Naive thymus-derived CD4-positive, alpha-beta T cell (primary cell): ENCODE measurements at regions not wholly inside any gene's neighbourhood (a gene's known extent, or its start where the extent isn't known, plus 50 kb on each side); places are given as distances from the start of the nearest gene placed in this dataset.

Source experiments
- ATAC-seq: fragments of 150-1000 bp; cut with Tn5 transposase; 2 replicates; pipeline ENCODE4 v1.10.0; 2021; ENCODE audit warnings: mild to moderate bottlenecking, moderate library complexity
- CTCF ChIA-PET: fragments of 350-600 bp; sonication (Branson Sonifier 250); formaldehyde crosslinking; loops from one replicate; lab custom pipeline; 2021; ENCODE audit warnings: antibody characterized with exemption; lab: Charles Lee
- POLR2A ChIA-PET: fragments of 350-600 bp; sonication (Branson Sonifier 250); formaldehyde crosslinking; loops from one replicate; lab custom pipeline; 2021; ENCODE audit warnings: antibody characterized with exemption, inconsistent platforms; lab: Charles Lee
- DNase-seq, 9 donors: peaks; one replicate each; pipeline versions ENCODE4 v3.0.0 to v3.0.0-alpha.2; 2020 to 2022; ENCODE audit warnings: mixed read lengths in 1 of 9
- H3K27ac ChIP-seq: one replicate; pipeline ENCODE4 v1.7.0; 2013; ENCODE audit warnings: mild to moderate bottlenecking, low read depth, low read length, moderate library complexity
- H3K27me3 ChIP-seq, 2 donors: one replicate each; pipeline ENCODE4 v1.7.0; 2013; ENCODE audit warnings: low read length in 2 of 2, mild to moderate bottlenecking in 2 of 2, moderate library complexity in 2 of 2; ENCODE audit not compliant: control insufficient read depth in 2 of 2, insufficient read depth in 2 of 2
- H3K36me3 ChIP-seq, 3 experiments: 1 replicate in 2 of 3; 2 replicates in 1 of 3; pipeline ENCODE4 v1.7.0; 2013; ENCODE audit warnings: low read length in 3 of 3, mild to moderate bottlenecking in 3 of 3, moderate library complexity in 1 of 3; ENCODE audit not compliant: insufficient read depth in 3 of 3, control insufficient read depth in 2 of 3
- H3K4me1 ChIP-seq, 2 donors: one replicate each; pipeline ENCODE4 v1.7.0; 2013; ENCODE audit warnings: low read length in 2 of 2, mild to moderate bottlenecking in 2 of 2, moderate library complexity in 1 of 2; ENCODE audit not compliant: control insufficient read depth in 2 of 2, insufficient read depth in 2 of 2
- H3K4me3 ChIP-seq: 2 replicates; pipeline ENCODE4 v1.7.0; 2013; ENCODE audit warnings: mild to moderate bottlenecking, low read length
- H3K9me3 ChIP-seq, 3 experiments: 1 replicate in 2 of 3; 2 replicates in 1 of 3; pipeline ENCODE4 v1.7.0; 2013; ENCODE audit warnings: low read length in 3 of 3; ENCODE audit not compliant: control insufficient read depth in 2 of 3
- H3K27ac Mint-ChIP-seq, 9 donors: one replicate each; pipeline ENCODE4 v1.8.0; 2020 to 2022; ENCODE audit warnings: mixed read lengths in 9 of 9, mild to moderate bottlenecking in 8 of 9, moderate library complexity in 5 of 9, inconsistent platforms in 2 of 9
- H3K27me3 Mint-ChIP-seq, 5 donors: one replicate each; pipeline ENCODE4 v1.8.0; 2021 to 2022; ENCODE audit warnings: mixed read lengths in 5 of 5, mild to moderate bottlenecking in 1 of 5
- H3K36me3 Mint-ChIP-seq, 5 donors: one replicate each; pipeline ENCODE4 v1.8.0; 2020 to 2022; ENCODE audit warnings: mixed read lengths in 5 of 5, mild to moderate bottlenecking in 3 of 5, inconsistent platforms in 1 of 5
- H3K4me1 Mint-ChIP-seq, 7 donors: one replicate each; pipeline ENCODE4 v1.8.0; 2020 to 2022; ENCODE audit warnings: mixed read lengths in 7 of 7, mild to moderate bottlenecking in 3 of 7, inconsistent platforms in 1 of 7
- H3K4me3 Mint-ChIP-seq, 10 donors: one replicate each; pipeline ENCODE4 v1.8.0; 2020 to 2022; ENCODE audit warnings: mild to moderate bottlenecking in 10 of 10, mixed read lengths in 10 of 10, moderate library complexity in 6 of 10, inconsistent platforms in 2 of 10
- H3K9me3 Mint-ChIP-seq, 11 donors: one replicate each; pipeline ENCODE4 v1.8.0; 2020 to 2022; ENCODE audit warnings: mixed read lengths in 11 of 11, mild to moderate bottlenecking in 4 of 11, inconsistent platforms in 1 of 11, moderate library complexity in 1 of 11
- intact Hi-C, 2 donors: fragments of 100-400 bp; cut with micrococcal nuclease; formaldehyde crosslinking; loops; one replicate each; pipeline ENCODE4 v1.15.1; 2023

- Mint-ChIP-seq H3K27ac (no peak overlapping the region), H3K27me3 (no peaks in the 10 kb centered on the region), H3K4me3 (no peak overlapping the region), H3K9me3 (peaks cover 0 to 19% (median 5%) of the 10 kb centered on the region in 11 donors), H3K4me1 (no peaks in the 10 kb centered on the region), H3K36me3 (no peaks in the 10 kb centered on the region)
- intact Hi-C loops = no loop called here
- ATAC-seq = no peak
- no peak for DNase-seq
- Histone ChIP-seq H3K27ac (no peak overlapping the region), H3K27me3 (no peaks in the 10 kb centered on the region), H3K4me1 (no peaks in the 10 kb centered on the region), H3K36me3 (no peaks in the 10 kb centered on the region), H3K4me3 (no peak overlapping the region), H3K9me3 (no peaks in the 10 kb centered on the region)
- ChIA-PET CTCF (no interaction called here), POLR2A (no interaction called here)
Observed at GRCh38 chr6:50442531-50443040, 270.7 kb upstream of the TFAP2D start.

- H3K27ac ChIP-seq = no peak overlapping the region
- H3K27ac Mint-ChIP-seq = no peak overlapping the region
- no peaks in the 10 kb centered on the region for H3K27me3 Mint-ChIP-seq
- no peaks in the 10 kb centered on the region for H3K27me3 ChIP-seq
- H3K9me3 ChIP-seq = no peaks in the 10 kb centered on the region
- ATAC-seq = no peak
- H3K4me1 Mint-ChIP-seq = no peaks in the 10 kb centered on the region
- H3K4me1 ChIP-seq = no peaks in the 10 kb centered on the region
- peaks cover 0 to 19% (median 5%) of the 10 kb centered on the region in 11 donors for H3K9me3 Mint-ChIP-seq
- CTCF ChIA-PET = no interaction called here
- no peak overlapping the region for H3K4me3 Mint-ChIP-seq
- H3K36me3 Mint-ChIP-seq = no peaks in the 10 kb centered on the region
- POLR2A ChIA-PET = no interaction called here
- DNase-seq = no peak
- intact Hi-C loops = no loop called here
- H3K36me3 ChIP-seq = no peaks in the 10 kb centered on the region
- no peak overlapping the region for H3K4me3 ChIP-seq
Observed at GRCh38 chr6:50443144-50443543, 270.2 kb upstream of the TFAP2D start.

- Mint-ChIP-seq H3K36me3 (no peaks in the 10 kb centered on the region), H3K4me1 (no peaks in the 10 kb centered on the region), H3K27ac (no peak overlapping the region), H3K27me3 (no peaks in the 10 kb centered on the region), H3K4me3 (no peak overlapping the region), H3K9me3 (peaks cover 0 to 23% (median 5%) of the 10 kb centered on the region in 11 donors)
- no peaks in the 10 kb centered on the region for H3K9me3 ChIP-seq
- CTCF ChIA-PET = no interaction called here
- ATAC-seq (no peak), DNase-seq (no peak)
- H3K27me3 ChIP-seq = no peaks in the 10 kb centered on the region
- POLR2A ChIA-PET = no interaction called here
- no peaks in the 10 kb centered on the region for H3K36me3 ChIP-seq
- intact Hi-C loops = no loop called here
- no peaks in the 10 kb centered on the region for H3K4me1 ChIP-seq
- no peak overlapping the region for H3K4me3 ChIP-seq
- H3K27ac ChIP-seq = no peak overlapping the region
Observed at GRCh38 chr6:50449128-50449527, 264.2 kb upstream of the TFAP2D start.

- H3K4me1 ChIP-seq = no peaks in the 10 kb centered on the region
- no peaks in the 10 kb centered on the region for H3K9me3 ChIP-seq
- Mint-ChIP-seq H3K27me3 (no peaks in the 10 kb centered on the region), H3K27ac (no peak overlapping the region), H3K9me3 (peaks cover 0 to 23% (median 3%) of the 10 kb centered on the region in 11 donors), H3K4me3 (no peak overlapping the region), H3K4me1 (no peaks in the 10 kb centered on the region), H3K36me3 (no peaks in the 10 kb centered on the region)
- H3K27me3 ChIP-seq = no peaks in the 10 kb centered on the region
- no peaks in the 10 kb centered on the region for H3K36me3 ChIP-seq
- intact Hi-C loops = no loop called here
- ChIA-PET POLR2A (no interaction called here), CTCF (no interaction called here)
- ATAC-seq (no peak), DNase-seq (no peak)
- H3K27ac ChIP-seq = no peak overlapping the region
- H3K4me3 ChIP-seq = no peak overlapping the region
Observed at GRCh38 chr6:50451826-50452400, 261.4 kb upstream of the TFAP2D start.

- no peak for ATAC-seq
Observed at GRCh38 chr6:50455029-50455428, 258.3 kb upstream of the TFAP2D start.

GRCh38 chr6:50457351-50457750 is 256.0 kb upstream of the TFAP2D start:
- intact Hi-C loops = no loop called here
- POLR2A ChIA-PET = no interaction called here
- CTCF ChIA-PET = no interaction called here
- H3K27ac ChIP-seq = no peak overlapping the region
- Mint-ChIP-seq H3K9me3 (peaks cover 0 to 11% (median 2%) of the 10 kb centered on the region in 11 donors), H3K4me1 (no peaks in the 10 kb centered on the region), H3K27me3 (no peaks in the 10 kb centered on the region), H3K36me3 (no peaks in the 10 kb centered on the region), H3K27ac (no peak overlapping the region), H3K4me3 (no peak overlapping the region)
- no peaks in the 10 kb centered on the region for H3K36me3 ChIP-seq
- no peak overlapping the region for H3K4me3 ChIP-seq
- no peak for DNase-seq
- no peaks in the 10 kb centered on the region for H3K27me3 ChIP-seq
- ATAC-seq = no peak
- no peaks in the 10 kb centered on the region for H3K4me1 ChIP-seq
- H3K9me3 ChIP-seq = no peaks in the 10 kb centered on the region

More at GRCh38 chr6:50455029-50455428, 258.3 kb upstream of the TFAP2D start:
- no peaks in the 10 kb centered on the region for H3K27me3 Mint-ChIP-seq
- H3K9me3 Mint-ChIP-seq = peaks cover 0 to 18% (median 4%) of the 10 kb centered on the region in 11 donors
- Histone ChIP-seq H3K27me3 (no peaks in the 10 kb centered on the region), H3K9me3 (no peaks in the 10 kb centered on the region), H3K4me1 (no peaks in the 10 kb centered on the region), H3K27ac (no peak overlapping the region), H3K4me3 (no peak overlapping the region), H3K36me3 (no peaks in the 10 kb centered on the region)
- H3K4me3 Mint-ChIP-seq = no peak overlapping the region
- intact Hi-C loops = no loop called here
- H3K36me3 Mint-ChIP-seq = no peaks in the 10 kb centered on the region
- H3K4me1 Mint-ChIP-seq = no peaks in the 10 kb centered on the region
- ChIA-PET CTCF (no interaction called here), POLR2A (no interaction called here)
- no peak for DNase-seq
- H3K27ac Mint-ChIP-seq = no peak overlapping the region

- Histone ChIP-seq H3K4me3 (no peak overlapping the region), H3K27me3 (no peaks in the 10 kb centered on the region), H3K9me3 (no peaks in the 10 kb centered on the region), H3K4me1 (no peaks in the 10 kb centered on the region), H3K27ac (no peak overlapping the region), H3K36me3 (no peaks in the 10 kb centered on the region)
- intact Hi-C loops = no loop called here
- no peak for ATAC-seq
- Mint-ChIP-seq H3K4me3 (no peak overlapping the region), H3K36me3 (no peaks in the 10 kb centered on the region), H3K4me1 (no peaks in the 10 kb centered on the region), H3K27ac (no peak overlapping the region), H3K27me3 (no peaks in the 10 kb centered on the region), H3K9me3 (peaks cover 0 to 6% (median 0%) of the 10 kb centered on the region in 11 donors)
- DNase-seq = no peak
- POLR2A ChIA-PET = no interaction called here
- CTCF ChIA-PET = no interaction called here
Observed at GRCh38 chr6:50461696-50462095, 251.6 kb upstream of the TFAP2D start.
